Duodenal mucosa (tissue), 2 donors: ENCODE measurements at regions not wholly inside any gene's neighbourhood (a gene's known extent, or its start where the extent isn't known, plus 50 kb on each side); places are given as distances from the start of the nearest gene placed in this dataset.
"Not testable (repeated sequence)": the region's sequence is repeated elsewhere in the genome, so short reads cannot be mapped to it uniquely, and the experiment has no call there.

Experiments
- H3K27ac ChIP-seq: one replicate; pipeline ENCODE4 v1.7.0; 2013; ENCODE audit warnings: low read depth, low read length
- H3K27me3 ChIP-seq, 2 donors: one replicate each; pipeline ENCODE4 v1.7.0; 2013; ENCODE audit warnings: low read length in 2 of 2, control low read depth in 1 of 2; ENCODE audit not compliant: insufficient read depth in 2 of 2, control insufficient read depth in 1 of 2
- H3K36me3 ChIP-seq, 2 donors: one replicate each; pipeline ENCODE4 v1.7.0; 2013; ENCODE audit warnings: low read length in 2 of 2, control low read depth in 1 of 2; ENCODE audit not compliant: insufficient read depth in 2 of 2, control insufficient read depth in 1 of 2
- H3K4me1 ChIP-seq, 2 donors: one replicate each; pipeline ENCODE4 v1.7.0; 2013; ENCODE audit warnings: low read length in 2 of 2, control low read depth in 1 of 2; ENCODE audit not compliant: insufficient read depth in 2 of 2, control insufficient read depth in 1 of 2
- H3K4me3 ChIP-seq, 2 donors: one replicate each; pipeline ENCODE4 v1.7.0; 2013; ENCODE audit warnings: low read length in 2 of 2, low read depth in 1 of 2
- H3K9ac ChIP-seq, 2 donors: one replicate each; pipeline ENCODE4 v1.7.0; 2013; ENCODE audit warnings: low read length in 2 of 2, low read depth in 1 of 2
- H3K9me3 ChIP-seq, 2 donors: one replicate each; pipeline ENCODE4 v1.7.0; 2013; ENCODE audit warnings: low read length in 2 of 2, control low read depth in 1 of 2; ENCODE audit not compliant: control insufficient read depth in 1 of 2

GRCh38 chr18:71294201-71294600 lies 1005.4 kb downstream of the SOCS6 start:
- not testable (repeated sequence) for H3K9me3 ChIP-seq, H3K27me3 ChIP-seq, H3K9ac ChIP-seq, H3K4me3 ChIP-seq, H3K27ac ChIP-seq, H3K36me3 ChIP-seq, H3K4me1 ChIP-seq

GRCh38 chr18:71293322-71293721 lies 1004.5 kb downstream of the SOCS6 start:
- no peaks in the 10 kb centered on the region for H3K27me3 ChIP-seq
- no peaks in the 10 kb centered on the region for H3K4me1 ChIP-seq
- H3K9ac ChIP-seq = no peak overlapping the region
- no peak overlapping the region for H3K4me3 ChIP-seq
- H3K9me3 ChIP-seq = peaks cover 0 to 4% of the 10 kb centered on the region in 2 donors
- no peaks in the 10 kb centered on the region for H3K36me3 ChIP-seq
- no peak overlapping the region for H3K27ac ChIP-seq

- no peaks in the 10 kb centered on the region for H3K27me3 ChIP-seq
- H3K4me3 ChIP-seq = no peak overlapping the region
- no peak overlapping the region for H3K9ac ChIP-seq
- H3K27ac ChIP-seq = no peak overlapping the region
- H3K36me3 ChIP-seq = no peaks in the 10 kb centered on the region
- H3K9me3 ChIP-seq = peaks cover 0 to 8% of the 10 kb centered on the region in 2 donors
- H3K4me1 ChIP-seq = no peaks in the 10 kb centered on the region
Measured at GRCh38 chr18:71287268-71287667, 998.4 kb downstream of the SOCS6 start.

DNA sequence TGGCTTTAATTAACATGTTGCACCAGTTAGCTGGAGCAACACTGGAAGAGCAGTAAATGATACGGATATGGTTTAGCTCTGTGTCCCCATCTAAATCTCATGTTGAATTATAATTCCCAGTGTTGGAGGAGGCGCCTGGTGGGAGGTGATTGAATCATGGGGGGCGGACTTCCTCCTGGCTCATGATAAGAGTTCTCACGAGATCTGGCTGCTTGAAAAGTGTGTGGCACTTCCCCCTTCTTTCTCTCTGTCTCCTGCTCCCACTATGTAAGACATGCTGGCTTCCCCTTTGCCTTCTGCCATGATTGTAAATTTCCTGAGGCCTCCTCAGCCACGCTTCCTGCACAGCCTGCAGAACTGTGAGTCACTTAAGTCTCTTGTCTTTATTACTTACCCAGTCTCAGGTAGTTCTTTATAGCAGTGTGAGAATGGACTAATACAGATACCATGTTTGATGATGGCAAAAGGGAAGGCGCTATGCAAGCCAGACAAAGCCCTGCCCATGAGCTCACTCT lies 963.6 kb downstream of the SOCS6 start:
- H3K36me3 ChIP-seq = no peaks in the 10 kb centered on the region

GRCh38 chr18:71250191-71250590 lies 961.3 kb downstream of the SOCS6 start:
- H3K4me1 ChIP-seq = no peaks in the 10 kb centered on the region
- no peaks in the 10 kb centered on the region for H3K36me3 ChIP-seq

More for the DNA sequence above, 963.6 kb downstream of the SOCS6 start:
- Histone ChIP-seq H3K27ac (no peak overlapping the region), H3K9ac (no peak overlapping the region), H3K4me1 (no peaks in the 10 kb centered on the region), H3K4me3 (no peak overlapping the region), H3K9me3 (peaks cover 1 to 4% of the 10 kb centered on the region in 2 donors), H3K27me3 (no peaks in the 10 kb centered on the region)

GRCh38 chr18:71249791-71250190 lies 960.9 kb downstream of the SOCS6 start:
- Histone ChIP-seq H3K27ac (no peak overlapping the region), H3K4me1 (no peaks in the 10 kb centered on the region), H3K9me3 (peaks cover 1 to 4% of the 10 kb centered on the region in 2 donors), H3K27me3 (no peaks in the 10 kb centered on the region), H3K36me3 (no peaks in the 10 kb centered on the region), H3K9ac (no peak overlapping the region), H3K4me3 (no peak overlapping the region)

More at GRCh38 chr18:71250191-71250590, 961.3 kb downstream of the SOCS6 start:
- H3K4me3 ChIP-seq = no peak overlapping the region
- H3K9me3 ChIP-seq = peaks cover 1 to 4% of the 10 kb centered on the region in 2 donors
- no peaks in the 10 kb centered on the region for H3K27me3 ChIP-seq
- no peak overlapping the region for H3K27ac ChIP-seq
- no peak overlapping the region for H3K9ac ChIP-seq

DNA sequence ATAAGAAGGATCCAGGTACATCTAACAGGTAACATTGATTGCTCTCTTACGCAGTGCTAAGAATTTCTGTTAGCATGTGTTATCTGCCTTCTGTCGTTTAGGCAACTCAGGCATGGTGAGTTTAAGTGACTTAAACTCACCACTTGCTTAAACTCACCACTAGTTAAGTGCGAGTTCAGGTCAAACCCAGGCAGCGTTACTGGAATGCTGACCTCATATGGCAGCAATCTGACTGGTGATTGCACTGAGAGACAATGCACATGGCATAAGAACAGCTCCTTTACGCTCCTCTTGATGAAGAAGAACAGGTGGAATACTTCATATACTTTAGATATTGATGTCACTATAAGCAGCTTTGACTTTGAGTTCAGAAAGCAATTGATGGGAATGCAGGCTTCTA lies 954.1 kb downstream of the SOCS6 start:
- H3K36me3 ChIP-seq = no peaks in the 10 kb centered on the region
- H3K9ac ChIP-seq = no peak overlapping the region
- H3K4me1 ChIP-seq = no peaks in the 10 kb centered on the region
- H3K9me3 ChIP-seq = peaks cover 0 to 10% of the 10 kb centered on the region in 2 donors
- no peak overlapping the region for H3K27ac ChIP-seq
- H3K4me3 ChIP-seq = no peak overlapping the region
- no peaks in the 10 kb centered on the region for H3K27me3 ChIP-seq

DNA sequence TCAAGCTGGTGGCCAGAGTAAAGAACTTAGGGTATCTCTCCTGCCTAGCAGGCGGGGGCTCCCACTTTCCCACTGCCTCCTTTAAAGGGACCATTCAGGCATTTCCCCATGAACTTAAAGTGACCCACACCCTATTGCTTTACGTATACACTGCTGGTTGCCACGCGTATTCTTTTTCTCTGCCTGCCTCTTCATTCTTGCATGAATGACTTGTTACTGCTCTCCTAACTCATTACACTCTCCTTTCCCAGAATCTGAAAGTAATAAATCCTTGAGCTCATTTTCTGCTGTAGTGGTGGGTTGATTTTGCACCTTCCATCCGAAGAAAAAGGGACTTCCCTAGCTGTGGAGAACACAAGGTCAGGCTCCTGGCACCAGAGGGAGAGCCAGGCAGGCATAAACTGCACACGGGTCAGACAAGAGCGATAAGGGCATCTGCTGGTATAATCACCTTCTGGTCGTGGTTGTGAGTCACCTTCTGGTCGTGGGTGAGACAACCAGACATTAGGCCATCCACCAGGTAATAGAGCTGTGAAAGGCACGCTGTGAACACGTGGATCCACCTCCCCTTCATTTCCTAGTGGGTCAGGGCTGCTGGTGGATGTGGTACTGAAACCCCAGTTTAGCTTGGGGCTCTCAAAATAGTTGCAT lies 950.3 kb downstream of the SOCS6 start:
- Histone ChIP-seq H3K36me3 (no peaks in the 10 kb centered on the region), H3K27ac (no peak overlapping the region), H3K4me1 (no peaks in the 10 kb centered on the region), H3K4me3 (no peak overlapping the region), H3K9ac (no peak overlapping the region), H3K9me3 (peaks cover 0 to 10% of the 10 kb centered on the region in 2 donors), H3K27me3 (no peaks in the 10 kb centered on the region)

DNA sequence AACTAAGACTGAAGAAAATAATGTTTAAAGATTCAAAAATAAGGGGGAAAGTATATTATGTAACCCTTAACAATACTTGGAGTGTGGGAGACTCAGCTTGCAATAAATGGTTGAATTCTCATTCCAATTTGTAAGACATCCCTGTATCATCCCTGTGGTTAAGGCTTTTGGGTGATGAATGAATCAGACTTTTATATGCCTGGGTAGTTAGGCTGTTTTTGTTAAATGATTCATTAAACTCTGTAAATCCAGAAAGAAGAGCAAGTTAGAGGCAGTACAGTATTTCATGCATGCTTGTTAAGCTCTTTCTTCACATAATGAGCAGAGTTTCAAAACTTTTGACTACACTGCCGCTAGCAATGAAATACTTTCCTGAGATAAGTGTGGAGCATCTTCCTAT lies 948.8 kb downstream of the SOCS6 start:
- no peak overlapping the region for H3K4me3 ChIP-seq
- H3K9ac ChIP-seq = no peak overlapping the region
- H3K27ac ChIP-seq = no peak overlapping the region
- no peaks in the 10 kb centered on the region for H3K36me3 ChIP-seq
- H3K4me1 ChIP-seq = no peaks in the 10 kb centered on the region
- peaks cover 0 to 7% of the 10 kb centered on the region in 2 donors for H3K9me3 ChIP-seq
- no peaks in the 10 kb centered on the region for H3K27me3 ChIP-seq

DNA sequence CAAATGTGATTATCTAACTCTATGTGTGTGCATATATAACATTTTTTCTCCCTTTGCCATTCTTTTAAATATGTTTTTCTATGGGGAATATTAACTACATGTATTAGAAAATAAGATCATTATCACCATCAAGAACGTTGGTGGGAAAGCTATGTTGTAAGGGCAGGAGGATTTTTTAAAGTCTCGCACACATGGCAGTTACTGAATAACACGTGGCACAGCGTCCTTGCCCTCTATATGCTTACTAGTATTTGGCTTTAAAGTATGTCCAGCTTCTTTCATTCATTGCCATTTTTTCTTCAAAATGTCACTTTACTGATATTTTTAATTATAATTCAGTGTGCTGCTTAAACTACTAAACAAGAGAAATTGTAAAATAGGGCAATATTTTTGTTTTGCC lies 944.3 kb downstream of the SOCS6 start:
- no peaks in the 10 kb centered on the region for H3K4me1 ChIP-seq
- no peak overlapping the region for H3K9ac ChIP-seq
- no peak overlapping the region for H3K27ac ChIP-seq
- no peaks in the 10 kb centered on the region for H3K27me3 ChIP-seq
- H3K36me3 ChIP-seq = no peaks in the 10 kb centered on the region
- no peaks in the 10 kb centered on the region for H3K9me3 ChIP-seq
- no peak overlapping the region for H3K4me3 ChIP-seq
